ENCODE measurements at regions not wholly inside any gene's neighbourhood (a gene's known extent, or its start where the extent isn't known, plus 50 kb on each side); places are given as distances from the start of the nearest gene placed in this dataset.

- TF ChIP-seq EZH2 (IDR thresholded peaks at IDR 0.05; ENCODE audit: borderline replicate concordance, low read length) (no peak), CTCF (conservative IDR thresholded peaks at IDR 0.05 in 1 of 2, IDR thresholded peaks at IDR 0.05 in 1 of 2; ENCODE audit: extremely low read depth in 1 of 2, insufficient read depth in 1 of 2, low read depth in 1 of 2, low read length in 2 of 2) (no peak)
Observed at GRCh38 chr4:19999775-20000414, 251.8 kb upstream of the SLIT2 start.
